K562 (cell line): ENCODE measurements at regions not wholly inside any gene's neighbourhood (a gene's known extent, or its start where the extent isn't known, plus 50 kb on each side); places are given as distances from the start of the nearest gene placed in this dataset.

ENCODE experiments used
- ATAC-seq: fragments of 200-7000 bp; cut with Tn5 transposase; 3 replicates; pipeline ENCODE4 v1.9.1; 2020; ENCODE audit warnings: moderate library complexity
- BruUV-seq: library from RNA; stranded (reverse); fragments of 400-500 nt; replicated peaks from 2 replicates; lab custom pipeline; 2021; lab: Mats Ljungman, UMichigan
- CTCF ChIA-PET: fragments of 300-600 bp; formaldehyde crosslinking; extraction: SDS; loops from one replicate; lab custom pipeline; 2021; ENCODE audit warnings: low intra/inter-chr PET ratio; lab: Yijun Ruan, JAX
- POLR2A ChIA-PET: fragments of 300-600, 350-650 bp; sonication (Branson Sonifier 250); formaldehyde crosslinking; extraction: SDS; loops from one replicate; lab custom pipeline; 2021; ENCODE audit warnings: antibody characterized with exemption, inconsistent platforms; lab: Yijun Ruan, JAX
- DNase-seq, 4 experiments: peaks; one replicate each; pipeline versions ENCODE4 v3.0.0 to v3.0.0-alpha.2; 2011 to 2018; ENCODE audit warnings: low spot score in 3 of 4, mixed read lengths in 3 of 4; ENCODE audit errors: extremely low read depth in 1 of 4
- FAIRE-seq: peaks from 2 replicates; lab custom pipeline; 2011; peaks lifted over from hg19 to GRCh38; lab: Jason Lieb, UNC
- H2AFZ ChIP-seq: 2 replicates; pipeline ENCODE4 v1.6.0; 2011; ENCODE audit warnings: low read depth, low read length, control low read depth, inconsistent platforms
- H3K27ac ChIP-seq: fragments of 200-600 bp; 3 replicates; pipeline ENCODE4 v1.8.0; 2011; ENCODE audit warnings: low read depth, mild to moderate bottlenecking, control low read depth, inconsistent platforms, low read length, moderate library complexity, mixed read lengths; ENCODE audit errors: extremely low read depth
- H3K27me3 ChIP-seq, 2 experiments: fragments of 300-600 bp in 1 of 2; 2 replicates in 1 of 2; 3 replicates in 1 of 2; pipeline versions ENCODE4 v1.6.0 to v1.8.0; 2011; ENCODE audit warnings: inconsistent platforms in 2 of 2, low read length in 2 of 2, mild to moderate bottlenecking in 1 of 2, mixed read lengths in 1 of 2, moderate library complexity in 1 of 2; ENCODE audit not compliant: control insufficient read depth in 2 of 2, insufficient read depth in 2 of 2
- H3K36me3 ChIP-seq: fragments of 300-600 bp; 3 replicates; pipeline ENCODE4 v1.8.0; 2011; ENCODE audit warnings: mild to moderate bottlenecking, low read length, inconsistent platforms; ENCODE audit not compliant: control insufficient read depth, insufficient read depth
- H3K4me1 ChIP-seq, 2 experiments: fragments of 200-600 bp in 1 of 2; replicated peaks in 1 of 2; 2 replicates in 1 of 2; 3 replicates in 1 of 2; pipeline versions ENCODE4 v1.5.1 to v1.8.0; 2011; ENCODE audit warnings: inconsistent platforms in 2 of 2, low read length in 2 of 2, mild to moderate bottlenecking in 1 of 2, mixed read lengths in 1 of 2, moderate library complexity in 1 of 2; ENCODE audit not compliant: control insufficient read depth in 2 of 2, insufficient read depth in 2 of 2
- H3K4me2 ChIP-seq: 2 replicates; pipeline ENCODE4 v1.6.1; 2011; ENCODE audit warnings: low read length, control low read depth, inconsistent platforms, mixed read lengths; ENCODE audit not compliant: insufficient read depth
- H3K4me3 ChIP-seq: fragments of 200-600 bp; sonication (generic), shearing (Covaris generic); 2 replicates; pipeline ENCODE4 v1.5.1; 2016; ENCODE audit warnings: control low read depth, inconsistent platforms
- H3K79me2 ChIP-seq: fragments of 200-600 bp; 3 replicates; pipeline ENCODE4 v1.8.0; 2011; ENCODE audit warnings: low read length, inconsistent platforms; ENCODE audit not compliant: control insufficient read depth, insufficient read depth
- H3K9ac ChIP-seq, 2 experiments: 2 replicates each; pipeline versions ENCODE4 v1.6.0 to v1.6.1; 2011; ENCODE audit warnings: low read depth in 2 of 2, low read length in 2 of 2, control low read depth in 1 of 2, inconsistent platforms in 1 of 2, mild to moderate bottlenecking in 1 of 2, mixed read lengths in 1 of 2; ENCODE audit not compliant: insufficient read depth in 1 of 2
- H3K9me1 ChIP-seq: one replicate; pipeline ENCODE4 v1.6.0; 2011; ENCODE audit warnings: inconsistent platforms, mild to moderate bottlenecking, low read length, moderate library complexity; ENCODE audit not compliant: control insufficient read depth, insufficient read depth
- H3K9me3 ChIP-seq: replicated peaks from 2 replicates; pipeline ENCODE4 v1.5.1; 2011; ENCODE audit warnings: low read depth, low read length, inconsistent platforms; ENCODE audit not compliant: control insufficient read depth, insufficient read depth
- H4K20me1 ChIP-seq: replicated peaks from 2 replicates; pipeline ENCODE4 v1.6.1; 2011; ENCODE audit warnings: low read length, inconsistent platforms, mixed read lengths; ENCODE audit not compliant: control insufficient read depth, insufficient read depth
- CREB1 ChIP-seq, 2 experiments: sonication (generic) in 1 of 2; formaldehyde crosslinking in 1 of 2; IDR thresholded peaks; 2 replicates each; pipeline versions ENCODE4 v1.6.1 to v1.8.0; 2012 to 2022; ENCODE audit warnings: inconsistent platforms in 1 of 2, mild to moderate bottlenecking in 1 of 2, missing genetic modification reagents in 1 of 2, moderate library complexity in 1 of 2
- RCOR1 ChIP-seq, 2 experiments: IDR thresholded peaks; 2 replicates each; pipeline ENCODE4 v1.6.1; 2012; ENCODE audit warnings: low read depth in 2 of 2, low read length in 2 of 2, borderline replicate concordance in 1 of 2, improper control_type of control experiment in 1 of 2
- SREBF2 ChIP-seq: sonication (generic); formaldehyde crosslinking; IDR thresholded peaks from 2 replicates; pipeline ENCODE4 v1.4.0; 2020; ENCODE audit warnings: mild to moderate bottlenecking, missing genetic modification reagents
- ZNF431 ChIP-seq: sonication (generic); formaldehyde crosslinking; IDR thresholded peaks from 2 replicates; pipeline ENCODE4 v1.8.0; 2022; ENCODE audit warnings: mild to moderate bottlenecking, missing genetic modification reagents
- WGBS: fragments of 100-300 bp; shearing (Covaris generic); methylation state at CpG from one replicate; pipeline ENCODE4 v1.1.6; 2016; ENCODE audit warnings: low coverage, mixed read lengths; ENCODE audit not compliant: insufficient coverage; ENCODE audit errors: missing lambda C conversion rate; 5-methylcytosine and 5-hydroxymethylcytosine counted together
- in situ Hi-C: fragments of 300-500 bp; cut with MboI; formaldehyde crosslinking; loops from 4 replicates; pipeline ENCODE4 v1.15.0; 2018; ENCODE audit warnings: inconsistent platforms, mixed read lengths
- intact Hi-C: fragments of 100-400 bp; cut with micrococcal nuclease; formaldehyde crosslinking; loops from 2 replicates; pipeline ENCODE4 v1.14.2; 2022
- TF ChIP-seq, protein P1 (sequence below): fragments of 250-450 bp; sonication (Bioruptor Pico); IDR thresholded peaks from 2 replicates; pipeline ENCODE4 v1.4.0; 2020; ENCODE audit warnings: mild to moderate bottlenecking, moderate library complexity
- TF ChIP-seq, protein P2 (sequence below): fragments of 450-650 bp; IDR thresholded peaks from 2 replicates; pipeline ENCODE4 v1.6.1; 2016; ENCODE audit warnings: low read depth

DNA sequence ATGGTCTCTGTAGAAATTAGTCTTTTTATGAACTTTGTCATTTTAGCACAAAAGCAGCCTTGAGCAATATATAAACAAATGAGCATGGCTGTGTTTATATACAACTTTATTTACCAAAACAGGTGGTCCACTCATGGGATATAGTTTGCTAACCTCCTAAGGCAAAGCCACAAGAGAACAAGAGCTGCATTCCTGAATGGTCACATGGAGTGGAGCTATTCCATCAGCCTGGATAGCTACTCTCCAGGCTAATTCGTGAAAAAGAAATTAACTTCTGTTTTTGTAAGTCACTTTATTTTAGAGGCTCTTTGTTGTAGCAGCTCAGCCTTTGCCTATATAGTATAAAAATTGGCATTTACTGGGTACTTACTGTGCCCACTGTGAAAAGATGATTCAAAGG lies 163.3 kb upstream of the FAM78B start:
- WGBS = 0% methylated on average over 1 of the region's 1 CpG
- Histone ChIP-seq H3K4me3 (no peak overlapping the region), H3K36me3 (no peaks in the 10 kb centered on the region), H4K20me1 (no peaks in the 10 kb centered on the region), H3K27me3 (no peaks in the 10 kb centered on the region; a peak in 1 of 5 replicates), H3K27ac (no peak overlapping the region), H3K9me1 (no peaks in the 10 kb centered on the region), H3K79me2 (no peaks in the 10 kb centered on the region), H3K9ac (no peak overlapping the region), H2AFZ (no peak overlapping the region), H3K4me1 (no peaks in the 10 kb centered on the region), H3K4me2 (no peak overlapping the region), H3K9me3 (no peaks in the 10 kb centered on the region)
- FAIRE-seq = no peak
- ChIA-PET POLR2A (no interaction called here), CTCF (no interaction called here)
- ATAC-seq = no peak
- DNase-seq = no peak
- intact Hi-C loops = no loop called here
- in situ Hi-C loops = no loop called here
- BruUV-seq = no TSS peak
- TF ChIP-seq CREB1 (IDR thresholded peaks at IDR 0.05) (no peak), CREB1 (CRISPR knock-in tag; IDR thresholded peaks at IDR 0.05) (no peak), SREBF2 (CRISPR knock-in tag) (no peak), RCOR1 (IDR thresholded peaks at IDR 0.05; ENCODE audit: borderline replicate concordance in 1 of 2, low read depth in 2 of 2, low read length in 2 of 2) (no peak), ZNF431 (CRISPR knock-in tag) (no peak)
- TF ChIP-seq, protein P1, sequence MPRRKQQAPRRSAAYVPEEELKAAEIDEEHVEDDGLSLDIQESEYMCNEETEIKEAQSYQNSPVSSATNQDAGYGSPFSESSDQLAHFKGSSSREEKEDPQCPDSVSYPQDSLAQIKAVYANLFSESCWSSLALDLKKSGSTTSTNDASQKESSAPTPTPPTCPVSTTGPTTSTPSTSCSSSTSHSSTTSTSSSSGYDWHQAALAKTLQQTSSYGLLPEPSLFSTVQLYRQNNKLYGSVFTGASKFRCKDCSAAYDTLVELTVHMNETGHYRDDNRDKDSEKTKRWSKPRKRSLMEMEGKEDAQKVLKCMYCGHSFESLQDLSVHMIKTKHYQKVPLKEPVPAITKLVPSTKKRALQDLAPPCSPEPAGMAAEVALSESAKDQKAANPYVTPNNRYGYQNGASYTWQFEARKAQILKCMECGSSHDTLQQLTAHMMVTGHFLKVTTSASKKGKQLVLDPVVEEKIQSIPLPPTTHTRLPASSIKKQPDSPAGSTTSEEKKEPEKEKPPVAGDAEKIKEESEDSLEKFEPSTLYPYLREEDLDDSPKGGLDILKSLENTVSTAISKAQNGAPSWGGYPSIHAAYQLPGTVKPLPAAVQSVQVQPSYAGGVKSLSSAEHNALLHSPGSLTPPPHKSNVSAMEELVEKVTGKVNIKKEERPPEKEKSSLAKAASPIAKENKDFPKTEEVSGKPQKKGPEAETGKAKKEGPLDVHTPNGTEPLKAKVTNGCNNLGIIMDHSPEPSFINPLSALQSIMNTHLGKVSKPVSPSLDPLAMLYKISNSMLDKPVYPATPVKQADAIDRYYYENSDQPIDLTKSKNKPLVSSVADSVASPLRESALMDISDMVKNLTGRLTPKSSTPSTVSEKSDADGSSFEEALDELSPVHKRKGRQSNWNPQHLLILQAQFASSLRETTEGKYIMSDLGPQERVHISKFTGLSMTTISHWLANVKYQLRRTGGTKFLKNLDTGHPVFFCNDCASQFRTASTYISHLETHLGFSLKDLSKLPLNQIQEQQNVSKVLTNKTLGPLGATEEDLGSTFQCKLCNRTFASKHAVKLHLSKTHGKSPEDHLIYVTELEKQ (CRISPR knock-in tag) = no peak
- TF ChIP-seq, protein P2, sequence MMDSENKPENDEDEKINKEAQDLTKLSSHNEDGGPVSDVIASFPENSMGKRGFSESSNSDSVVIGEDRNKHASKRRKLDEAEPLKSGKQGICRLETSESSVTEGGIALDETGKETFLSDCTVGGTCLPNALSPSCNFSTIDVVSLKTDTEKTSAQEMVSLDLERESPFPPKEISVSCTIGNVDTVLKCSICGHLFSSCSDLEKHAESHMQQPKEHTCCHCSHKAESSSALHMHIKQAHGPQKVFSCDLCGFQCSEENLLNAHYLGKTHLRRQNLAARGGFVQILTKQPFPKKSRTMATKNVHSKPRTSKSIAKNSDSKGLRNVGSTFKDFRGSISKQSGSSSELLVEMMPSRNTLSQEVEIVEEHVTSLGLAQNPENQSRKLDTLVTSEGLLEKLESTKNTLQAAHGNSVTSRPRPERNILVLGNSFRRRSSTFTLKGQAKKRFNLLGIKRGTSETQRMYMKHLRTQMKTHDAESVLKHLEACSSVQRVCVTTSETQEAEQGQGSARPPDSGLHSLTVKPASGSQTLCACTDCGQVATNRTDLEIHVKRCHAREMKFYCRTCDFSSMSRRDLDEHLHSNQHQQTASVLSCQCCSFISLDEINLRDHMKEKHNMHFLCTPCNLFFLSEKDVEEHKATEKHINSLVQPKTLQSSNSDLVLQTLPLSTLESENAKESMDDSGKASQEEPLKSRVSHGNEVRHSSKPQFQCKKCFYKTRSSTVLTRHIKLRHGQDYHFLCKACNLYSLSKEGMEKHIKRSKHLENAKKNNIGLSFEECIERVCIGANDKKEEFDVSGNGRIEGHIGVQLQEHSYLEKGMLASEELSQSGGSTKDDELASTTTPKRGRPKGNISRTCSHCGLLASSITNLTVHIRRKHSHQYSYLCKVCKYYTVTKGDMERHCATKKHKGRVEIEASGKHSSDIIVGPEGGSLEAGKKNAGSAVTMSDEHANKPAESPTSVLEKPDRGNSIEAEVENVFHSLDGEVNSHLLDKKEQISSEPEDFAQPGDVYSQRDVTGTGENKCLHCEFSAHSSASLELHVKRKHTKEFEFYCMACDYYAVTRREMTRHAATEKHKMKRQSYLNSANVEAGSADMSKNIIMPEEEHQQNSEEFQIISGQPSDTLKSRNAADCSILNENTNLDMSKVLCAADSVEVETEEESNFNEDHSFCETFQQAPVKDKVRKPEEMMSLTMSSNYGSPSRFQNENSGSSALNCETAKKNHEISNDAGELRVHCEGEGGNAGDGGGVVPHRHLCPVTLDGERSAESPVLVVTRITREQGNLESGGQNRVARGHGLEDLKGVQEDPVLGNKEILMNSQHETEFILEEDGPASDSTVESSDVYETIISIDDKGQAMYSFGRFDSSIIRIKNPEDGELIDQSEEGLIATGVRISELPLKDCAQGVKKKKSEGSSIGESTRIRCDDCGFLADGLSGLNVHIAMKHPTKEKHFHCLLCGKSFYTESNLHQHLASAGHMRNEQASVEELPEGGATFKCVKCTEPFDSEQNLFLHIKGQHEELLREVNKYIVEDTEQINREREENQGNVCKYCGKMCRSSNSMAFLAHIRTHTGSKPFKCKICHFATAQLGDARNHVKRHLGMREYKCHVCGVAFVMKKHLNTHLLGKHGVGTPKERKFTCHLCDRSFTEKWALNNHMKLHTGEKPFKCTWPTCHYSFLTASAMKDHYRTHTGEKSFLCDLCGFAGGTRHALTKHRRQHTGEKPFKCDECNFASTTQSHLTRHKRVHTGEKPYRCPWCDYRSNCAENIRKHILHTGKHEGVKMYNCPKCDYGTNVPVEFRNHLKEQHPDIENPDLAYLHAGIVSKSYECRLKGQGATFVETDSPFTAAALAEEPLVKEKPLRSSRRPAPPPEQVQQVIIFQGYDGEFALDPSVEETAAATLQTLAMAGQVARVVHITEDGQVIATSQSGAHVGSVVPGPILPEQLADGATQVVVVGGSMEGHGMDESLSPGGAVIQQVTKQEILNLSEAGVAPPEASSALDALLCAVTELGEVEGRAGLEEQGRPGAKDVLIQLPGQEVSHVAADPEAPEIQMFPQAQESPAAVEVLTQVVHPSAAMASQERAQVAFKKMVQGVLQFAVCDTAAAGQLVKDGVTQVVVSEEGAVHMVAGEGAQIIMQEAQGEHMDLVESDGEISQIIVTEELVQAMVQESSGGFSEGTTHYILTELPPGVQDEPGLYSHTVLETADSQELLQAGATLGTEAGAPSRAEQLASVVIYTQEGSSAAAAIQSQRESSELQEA = no peak
